ENCODE measurements at regions not wholly inside any gene's neighbourhood (a gene's known extent, or its start where the extent isn't known, plus 50 kb on each side); places are given as distances from the start of the nearest gene placed in this dataset.

DNA sequence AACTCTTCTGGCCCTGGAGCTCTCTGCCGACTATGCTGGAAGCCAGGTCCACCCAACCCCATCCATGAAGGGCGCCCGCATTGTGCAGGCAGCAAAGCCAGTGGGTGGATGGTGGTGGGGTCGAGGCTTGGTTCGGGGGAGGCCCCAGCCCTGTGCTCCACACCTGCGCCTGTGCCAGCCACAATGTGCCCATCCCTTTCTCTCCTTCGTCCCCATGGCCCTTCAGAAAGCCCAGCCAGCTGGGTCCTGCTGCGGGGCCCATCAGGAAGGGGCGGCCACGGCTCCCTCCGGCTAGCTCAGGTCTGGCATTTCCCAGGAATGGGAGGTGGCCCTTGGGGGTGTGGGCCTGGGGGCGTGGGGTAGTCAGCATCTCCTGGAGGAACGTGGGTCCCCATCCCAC is 91.6 kb downstream of the HMX1 start:
- H3K9me3 Mint-ChIP-seq: no peaks in the 10 kb centered on the region
- no peak overlapping the region for H3K4me3 Mint-ChIP-seq
- H3K27ac Mint-ChIP-seq: no peak overlapping the region
- H3K27me3 Mint-ChIP-seq: no peaks in the 10 kb centered on the region
- no peaks in the 10 kb centered on the region for H3K36me3 Mint-ChIP-seq (ENCODE audit: insufficient read depth)
- DNase-seq (no peak), ATAC-seq (replicated peaks) (no peak)
- no peaks in the 10 kb centered on the region for H3K4me1 Mint-ChIP-seq (ENCODE audit: low read depth in 2 of 2)

DNA sequence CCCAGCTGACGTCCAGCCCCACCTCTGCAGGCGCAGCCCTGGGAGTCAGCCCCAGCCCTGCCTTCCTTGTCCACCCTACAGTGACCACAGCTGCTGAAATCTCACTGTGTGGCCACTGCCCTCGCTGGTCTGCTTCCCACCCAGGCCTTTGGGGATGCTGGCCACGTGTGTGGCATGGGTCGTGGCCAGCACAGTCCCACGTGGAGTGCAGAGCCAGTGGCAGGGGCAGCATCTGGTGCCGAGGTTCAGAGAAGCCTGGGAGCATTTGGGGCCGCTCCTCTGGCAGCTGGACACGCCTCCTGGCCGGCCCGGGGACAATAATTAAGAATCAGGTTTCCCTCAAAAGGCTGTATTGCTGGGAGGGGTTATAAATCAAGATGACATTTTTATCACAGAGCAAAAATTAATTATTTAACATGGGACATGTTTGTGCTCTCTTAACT is 92.1 kb downstream of the HMX1 start:
- Mint-ChIP-seq H3K9me3 (no peaks in the 10 kb centered on the region), H3K27ac (no peak overlapping the region), H3K27me3 (no peaks in the 10 kb centered on the region), H3K4me1 (ENCODE audit: low read depth in 2 of 2) (no peaks in the 10 kb centered on the region), H3K4me3 (no peak overlapping the region), H3K36me3 (ENCODE audit: insufficient read depth) (no peaks in the 10 kb centered on the region)
- DNase-seq (no peak), ATAC-seq (replicated peaks) (no peak)

DNA sequence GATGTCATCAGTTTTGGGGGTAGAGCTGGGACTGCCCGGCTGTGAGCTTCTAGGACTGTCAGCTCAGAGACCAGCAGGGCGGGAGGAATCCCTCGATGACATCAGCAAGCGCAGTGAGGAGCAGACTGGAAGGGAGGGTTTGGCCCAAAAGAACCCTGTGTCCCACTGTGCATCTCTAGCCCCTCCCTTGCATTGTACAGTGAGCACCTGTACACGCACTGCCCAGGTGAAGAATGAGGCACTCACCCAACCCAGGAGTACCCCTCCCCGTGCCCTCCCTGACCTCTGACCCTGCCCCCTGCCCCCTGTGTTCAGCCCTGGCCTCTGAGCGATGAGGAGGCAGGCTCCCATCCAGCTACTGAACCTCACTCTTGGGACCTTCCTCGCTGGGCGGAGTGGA is 92.9 kb downstream of the HMX1 start:
- no peak for ATAC-seq (replicated peaks)
- no peaks in the 10 kb centered on the region for H3K9me3 Mint-ChIP-seq
- no peak overlapping the region for H3K4me3 Mint-ChIP-seq
- no peaks in the 10 kb centered on the region for H3K27me3 Mint-ChIP-seq
- H3K36me3 Mint-ChIP-seq (ENCODE audit: insufficient read depth): no peaks in the 10 kb centered on the region
- no peak overlapping the region for H3K27ac Mint-ChIP-seq
- no peak for DNase-seq
- H3K4me1 Mint-ChIP-seq (ENCODE audit: low read depth in 2 of 2): no peaks in the 10 kb centered on the region

DNA sequence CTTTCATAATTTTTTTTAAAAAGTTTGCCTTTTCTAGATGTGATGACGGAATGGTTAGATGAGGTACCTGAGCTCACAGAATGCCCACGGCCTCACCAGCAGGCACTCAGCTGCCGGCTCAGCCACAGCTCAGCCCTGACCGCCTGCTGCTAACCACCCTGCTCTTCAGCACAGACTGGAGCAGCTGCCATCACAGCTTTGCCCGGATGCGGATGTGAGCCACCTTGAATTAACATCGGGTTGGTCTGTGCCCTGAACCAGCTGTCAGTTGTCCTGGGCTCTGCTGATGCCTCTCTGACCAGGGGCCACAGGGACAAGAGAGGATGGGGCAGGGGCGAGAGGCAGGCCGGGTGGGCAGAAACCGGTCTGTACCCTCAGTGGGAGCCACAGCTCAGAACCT is 93.3 kb downstream of the HMX1 start:
- Mint-ChIP-seq H3K4me1 (ENCODE audit: low read depth in 2 of 2) (no peaks in the 10 kb centered on the region), H3K36me3 (ENCODE audit: insufficient read depth) (no peaks in the 10 kb centered on the region), H3K4me3 (no peak overlapping the region), H3K27ac (no peak overlapping the region), H3K27me3 (no peaks in the 10 kb centered on the region), H3K9me3 (no peaks in the 10 kb centered on the region)
- no peak for DNase-seq
- no peak for ATAC-seq (replicated peaks)

DNA sequence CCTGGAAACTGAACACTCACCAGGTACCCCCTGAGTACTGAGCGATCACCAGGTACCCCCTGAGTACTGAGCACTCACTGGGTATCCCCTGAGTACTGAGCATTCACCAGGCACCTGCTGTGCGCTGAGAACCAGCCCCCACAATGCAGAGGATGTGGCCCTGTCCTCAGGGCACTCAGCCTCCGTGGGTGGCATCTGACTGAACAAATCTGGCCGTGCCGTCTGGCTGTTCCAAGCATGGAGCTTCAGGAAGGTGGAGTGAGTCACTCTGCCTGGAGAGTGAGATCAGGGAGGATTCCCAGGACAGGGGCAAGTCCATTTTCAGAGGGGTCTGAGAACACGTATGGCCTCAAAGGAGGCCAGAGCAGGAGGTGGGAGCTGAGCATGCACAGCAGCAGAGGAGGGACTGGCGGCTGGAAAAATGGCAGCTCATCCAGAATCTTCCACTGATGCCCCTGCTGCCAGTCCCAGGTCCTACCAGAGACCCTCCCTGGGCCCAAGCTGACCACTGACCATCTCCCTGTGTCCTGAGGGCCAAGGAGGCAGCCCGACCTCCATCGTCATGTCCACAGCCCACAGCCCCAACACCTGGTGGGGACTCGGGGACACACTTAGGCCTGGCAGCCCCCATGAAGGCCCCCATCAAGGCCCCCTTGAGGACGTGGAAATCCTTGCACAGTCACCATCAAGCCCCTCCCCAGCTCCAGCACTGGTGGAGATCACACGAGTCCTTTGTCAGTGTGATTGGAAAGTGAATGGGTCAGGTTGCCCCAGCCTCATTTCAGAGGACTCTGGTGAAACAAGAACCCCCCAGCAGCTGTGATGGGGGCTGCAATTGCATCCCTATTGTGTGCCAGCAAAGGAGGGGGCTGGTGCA is 94.1 kb downstream of the HMX1 start:
- Mint-ChIP-seq H3K4me1 (ENCODE audit: low read depth in 2 of 2) (no peaks in the 10 kb centered on the region), H3K9me3 (no peaks in the 10 kb centered on the region), H3K4me3 (no peak overlapping the region), H3K36me3 (ENCODE audit: insufficient read depth) (no peaks in the 10 kb centered on the region), H3K27ac (no peak overlapping the region), H3K27me3 (no peaks in the 10 kb centered on the region)
- ATAC-seq (replicated peaks): no peak
- no peak for DNase-seq

DNA sequence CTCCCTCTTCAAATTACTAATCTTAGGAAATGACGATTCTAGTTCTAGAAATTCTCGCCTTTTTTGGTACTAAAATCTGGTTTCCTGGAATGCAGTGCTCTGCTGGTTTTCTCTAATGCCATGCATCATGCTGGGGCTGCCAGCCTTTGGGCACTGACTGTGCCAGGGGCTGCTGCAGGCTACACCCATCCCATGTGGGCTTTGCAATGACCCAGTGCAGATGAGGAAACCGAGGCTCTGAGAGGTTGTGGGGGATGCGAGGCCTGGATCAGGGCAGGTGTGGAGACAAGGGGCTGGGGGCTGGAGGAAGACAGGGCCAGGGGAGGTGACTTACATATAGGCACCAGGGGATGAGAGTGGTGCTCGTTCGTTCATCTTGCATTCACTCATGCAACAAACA is 95.3 kb downstream of the HMX1 start:
- ATAC-seq (replicated peaks) (no peak), DNase-seq (no peak)
- Mint-ChIP-seq H3K4me1 (ENCODE audit: low read depth in 2 of 2) (no peaks in the 10 kb centered on the region), H3K36me3 (ENCODE audit: insufficient read depth) (no peaks in the 10 kb centered on the region), H3K4me3 (no peak overlapping the region), H3K9me3 (no peaks in the 10 kb centered on the region), H3K27ac (no peak overlapping the region), H3K27me3 (no peaks in the 10 kb centered on the region)

DNA sequence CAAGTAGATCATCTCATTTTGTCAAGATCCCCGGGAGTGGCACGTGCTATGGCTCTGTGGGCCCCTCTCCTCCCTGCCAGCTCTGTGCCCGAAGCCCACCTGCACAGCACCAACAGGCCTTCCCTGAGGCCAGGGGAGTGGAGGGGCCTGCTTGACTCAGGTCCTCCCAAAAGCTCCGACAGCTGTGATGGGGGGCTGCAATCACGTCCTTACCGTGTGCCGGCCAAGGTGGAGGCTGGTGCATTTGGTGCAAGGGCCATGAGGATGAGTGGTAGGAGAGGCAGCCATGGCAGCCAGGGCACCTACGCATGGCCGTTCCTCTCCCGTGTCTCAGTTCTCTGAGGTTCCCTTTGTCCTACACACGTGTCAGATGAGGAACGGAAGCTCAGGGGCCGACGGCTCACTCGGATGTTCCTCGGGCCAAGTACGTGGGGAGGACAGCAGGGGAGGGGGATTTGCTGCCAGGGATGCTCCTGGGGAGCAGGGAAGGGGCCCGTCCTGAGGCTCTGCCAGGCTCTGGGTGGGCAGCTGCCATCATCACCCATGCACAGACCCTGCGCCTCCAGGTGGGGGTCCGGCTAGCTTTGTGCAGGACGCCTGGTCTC is 95.8 kb downstream of the HMX1 start:
- ATAC-seq (replicated peaks) (no peak), DNase-seq (no peak)
- H3K4me3 Mint-ChIP-seq: no peak overlapping the region
- H3K36me3 Mint-ChIP-seq (ENCODE audit: insufficient read depth): no peaks in the 10 kb centered on the region
- H3K27me3 Mint-ChIP-seq: no peaks in the 10 kb centered on the region
- H3K27ac Mint-ChIP-seq: no peak overlapping the region
- no peaks in the 10 kb centered on the region for H3K9me3 Mint-ChIP-seq
- H3K4me1 Mint-ChIP-seq (ENCODE audit: low read depth in 2 of 2): no peaks in the 10 kb centered on the region

DNA sequence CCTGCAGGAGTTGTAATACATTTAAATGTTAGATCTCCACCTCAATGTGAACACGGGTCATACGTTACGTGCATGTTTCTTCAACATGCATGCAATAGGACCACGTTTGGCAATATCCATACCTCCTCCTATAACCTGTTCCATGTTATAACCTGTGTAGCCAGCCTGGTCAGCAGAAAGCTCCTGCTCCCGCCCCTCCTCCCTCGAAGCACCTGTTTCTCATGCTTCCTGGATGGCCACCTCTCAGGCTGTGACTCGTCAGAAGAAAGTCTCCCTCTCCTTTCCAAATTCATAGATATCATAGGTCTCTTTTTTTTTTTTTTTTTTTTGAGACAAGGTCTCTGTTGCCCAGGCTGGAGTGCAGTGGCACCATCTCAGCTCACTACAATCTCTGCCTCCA is 96.5 kb downstream of the HMX1 start:
- no peak for ATAC-seq (replicated peaks)
- H3K4me3 Mint-ChIP-seq: no peak overlapping the region
- H3K36me3 Mint-ChIP-seq (ENCODE audit: insufficient read depth): no peaks in the 10 kb centered on the region
- H3K4me1 Mint-ChIP-seq (ENCODE audit: low read depth in 2 of 2): no peaks in the 10 kb centered on the region
- H3K9me3 Mint-ChIP-seq: no peaks in the 10 kb centered on the region
- no peak overlapping the region for H3K27ac Mint-ChIP-seq
- no peaks in the 10 kb centered on the region for H3K27me3 Mint-ChIP-seq
- DNase-seq: no peak

DNA sequence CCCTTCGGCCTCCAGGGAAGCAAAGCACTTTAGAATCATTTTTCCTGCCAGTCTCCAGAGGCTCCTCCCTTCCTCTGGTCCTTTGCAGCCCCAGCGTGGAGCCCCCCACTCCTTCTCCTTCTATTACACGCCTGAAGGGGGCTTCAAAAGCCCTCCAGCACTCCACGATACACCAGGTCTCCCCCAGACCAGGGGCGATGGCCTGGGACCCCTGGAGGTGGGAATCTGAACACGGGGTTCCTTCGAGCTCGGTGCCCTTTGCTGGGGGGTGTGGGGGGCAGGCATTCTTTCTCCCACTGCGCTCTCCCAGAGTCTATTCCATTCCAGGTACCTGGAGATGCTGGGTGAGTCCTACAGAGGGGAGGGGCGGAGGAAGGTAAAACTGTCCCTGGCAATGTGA is 97.6 kb downstream of the HMX1 start:
- Mint-ChIP-seq H3K27me3 (no peaks in the 10 kb centered on the region), H3K4me3 (no peak overlapping the region), H3K4me1 (ENCODE audit: low read depth in 2 of 2) (no peaks in the 10 kb centered on the region), H3K9me3 (no peaks in the 10 kb centered on the region), H3K27ac (no peak overlapping the region), H3K36me3 (ENCODE audit: insufficient read depth) (no peaks in the 10 kb centered on the region)
- ATAC-seq (replicated peaks) (no peak), DNase-seq (no peak)

DNA sequence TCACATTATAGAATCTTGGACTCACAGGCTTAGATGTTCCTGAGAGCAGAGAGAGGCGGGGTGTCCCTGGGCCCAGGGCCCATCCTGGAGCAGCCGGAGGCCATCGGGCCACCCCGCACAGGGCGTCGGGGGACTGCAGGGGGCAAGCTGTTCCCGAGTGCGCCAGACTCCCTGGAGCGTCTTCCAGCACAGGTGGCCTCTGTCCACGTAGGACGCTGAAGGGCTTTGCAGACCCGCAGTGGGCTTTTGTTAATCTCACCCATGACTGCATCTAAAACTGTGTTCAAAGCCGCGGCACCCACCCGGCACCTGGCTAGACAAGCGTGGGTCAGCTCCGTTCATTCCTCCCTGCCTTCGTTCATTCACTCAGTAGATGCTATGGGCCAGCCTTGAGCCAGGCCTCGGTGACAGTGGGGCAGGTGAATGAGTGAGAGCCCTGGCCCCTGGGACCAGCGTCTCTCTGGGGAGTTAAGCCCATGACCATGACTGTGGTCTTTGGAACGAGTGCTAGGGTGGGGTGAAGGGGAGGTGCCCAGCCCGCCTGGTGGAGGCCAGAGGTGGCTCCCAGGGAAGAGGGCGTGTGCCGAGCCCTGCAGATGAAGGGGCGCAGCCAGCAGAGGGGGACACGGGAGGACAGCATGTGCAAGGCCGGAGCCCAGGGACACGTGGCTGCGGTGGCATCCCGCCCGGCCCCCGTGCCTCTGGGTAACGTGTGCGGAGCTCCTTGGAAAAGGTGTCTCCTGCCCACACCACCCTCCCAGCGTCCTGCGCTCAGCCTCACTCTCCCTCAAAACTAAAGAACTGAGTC is 98.3 kb downstream of the HMX1 start:
- ATAC-seq (replicated peaks) (no peak), DNase-seq (no peak)
- Mint-ChIP-seq H3K4me1 (ENCODE audit: low read depth in 2 of 2) (no peaks in the 10 kb centered on the region), H3K27ac (no peak overlapping the region), H3K36me3 (ENCODE audit: insufficient read depth) (no peaks in the 10 kb centered on the region), H3K9me3 (peaks cover 0 to 3% of the 10 kb centered on the region in 2 donors), H3K27me3 (no peaks in the 10 kb centered on the region), H3K4me3 (no peak overlapping the region)

DNA sequence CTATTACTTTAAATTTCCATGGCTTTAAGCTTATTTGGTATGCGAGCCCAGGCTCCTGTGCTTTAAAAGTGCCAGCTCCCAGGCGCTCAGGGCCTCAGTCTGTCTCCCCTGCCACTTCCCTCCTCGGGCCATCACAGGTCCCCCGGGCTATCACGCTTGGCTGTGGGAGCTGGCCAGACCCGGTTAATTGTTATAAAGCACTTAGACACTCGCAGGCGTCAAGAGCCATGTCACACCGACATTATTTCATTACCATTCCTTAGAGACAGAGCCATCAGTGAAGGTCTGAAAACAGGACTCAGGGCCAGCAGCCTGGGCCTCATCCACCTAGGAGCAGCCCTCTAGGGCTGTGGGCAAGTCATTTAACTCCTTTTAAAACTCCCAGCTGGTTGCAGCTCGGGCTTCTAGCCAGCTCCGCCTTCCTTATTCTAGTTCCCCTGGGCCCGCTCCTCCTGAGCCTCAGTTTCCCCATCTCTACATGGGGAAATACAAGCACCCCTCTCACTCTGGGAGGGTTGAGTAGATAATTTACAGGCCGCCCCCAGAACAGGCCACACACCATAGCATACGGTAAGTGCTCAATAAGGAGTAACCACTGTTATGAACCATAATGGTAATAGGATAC is 99.0 kb downstream of the HMX1 start:
- no peak for DNase-seq
- Mint-ChIP-seq H3K4me1 (ENCODE audit: low read depth in 2 of 2) (no peaks in the 10 kb centered on the region), H3K27me3 (peaks cover 0 to 6% of the 10 kb centered on the region in 2 donors), H3K4me3 (no peak overlapping the region), H3K27ac (no peak overlapping the region), H3K9me3 (peaks cover 0 to 3% of the 10 kb centered on the region in 2 donors), H3K36me3 (ENCODE audit: insufficient read depth) (no peaks in the 10 kb centered on the region)
- no peak for ATAC-seq (replicated peaks)

DNA sequence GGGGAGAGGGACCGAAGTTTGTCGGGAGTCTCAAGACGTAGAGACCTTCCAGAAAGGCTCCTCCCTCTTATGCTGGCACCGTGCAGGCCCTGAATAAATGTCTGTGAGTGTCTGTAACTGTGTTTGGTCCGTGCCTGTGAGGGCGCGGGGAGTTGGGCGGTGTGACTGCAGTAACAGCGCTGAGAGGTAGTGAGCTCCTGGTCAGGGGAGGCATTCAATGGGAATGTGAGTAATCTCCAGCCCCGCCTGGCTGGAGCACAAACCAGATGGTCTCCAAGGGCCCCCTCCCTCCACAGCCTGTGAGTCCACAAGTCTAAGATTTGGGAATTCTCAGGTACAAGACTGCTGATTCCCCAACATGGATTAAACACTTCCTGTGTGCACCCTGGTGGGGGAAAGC is 100.0 kb downstream of the HMX1 start:
- Mint-ChIP-seq H3K4me3 (no peak overlapping the region), H3K9me3 (peaks cover 0 to 3% of the 10 kb centered on the region in 2 donors), H3K27ac (no peak overlapping the region), H3K4me1 (ENCODE audit: low read depth in 2 of 2) (no peaks in the 10 kb centered on the region), H3K36me3 (ENCODE audit: insufficient read depth) (no peaks in the 10 kb centered on the region), H3K27me3 (peaks cover 0 to 6% of the 10 kb centered on the region in 2 donors)
- no peak for ATAC-seq (replicated peaks)
- DNase-seq: no peak

DNA sequence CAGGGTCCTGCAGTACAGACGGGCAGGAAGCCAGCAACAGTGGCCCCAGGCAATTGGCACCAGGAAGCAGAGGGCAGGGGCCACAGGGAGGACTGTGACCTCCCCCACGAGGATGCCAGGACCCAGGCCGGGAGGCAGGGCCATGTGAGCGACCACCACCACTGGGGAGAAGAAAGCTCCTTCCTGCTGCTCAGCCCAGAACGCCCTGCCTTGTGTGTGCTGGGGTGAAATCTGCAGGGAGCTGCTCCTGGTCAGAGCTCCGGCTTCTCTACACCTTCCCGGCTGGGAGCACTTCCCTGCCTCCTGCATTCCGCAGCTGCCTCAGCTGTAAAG is 100.4 kb downstream of the HMX1 start:
- Mint-ChIP-seq H3K9me3 (peaks cover 0 to 3% of the 10 kb centered on the region in 2 donors), H3K4me3 (no peak overlapping the region), H3K27ac (no peak overlapping the region), H3K27me3 (peaks cover 0 to 6% of the 10 kb centered on the region in 2 donors), H3K36me3 (ENCODE audit: insufficient read depth) (no peaks in the 10 kb centered on the region), H3K4me1 (ENCODE audit: low read depth in 2 of 2) (no peaks in the 10 kb centered on the region)
- DNase-seq (no peak), ATAC-seq (replicated peaks) (no peak)
